ENCODE measurements at regions not wholly inside any gene's neighbourhood (a gene's known extent, or its start where the extent isn't known, plus 50 kb on each side); places are given as distances from the start of the nearest gene placed in this dataset.

GRCh38 chr20:4318891-4319290 lies 69.8 kb upstream of the ADRA1D start:
- TF ChIP-seq CTCF (IDR thresholded peaks at IDR 0.05) = no peak
- TF ChIP-seq POLR2A (IDR thresholded peaks at IDR 0.05) = no peak
